GM12891 (cell line): ENCODE measurements at regions not wholly inside any gene's neighbourhood (a gene's known extent, or its start where the extent isn't known, plus 50 kb on each side); places are given as distances from the start of the nearest gene placed in this dataset.

ENCODE experiments used
- PAX5 ChIP-seq: IDR thresholded peaks from 2 replicates; pipeline ENCODE4 v1.6.1; 2011; ENCODE audit warnings: low read length, moderate library complexity, mild to moderate bottlenecking; ENCODE audit not compliant: insufficient read depth, severe bottlenecking
- POLR2A ChIP-seq: IDR thresholded peaks from 2 replicates; pipeline ENCODE4 v1.6.1; 2011; ENCODE audit warnings: low read depth, low read length, control low read depth
- POLR2AphosphoS5 ChIP-seq: IDR thresholded peaks from 2 replicates; pipeline ENCODE4 v1.6.1; 2011; ENCODE audit warnings: low read depth, low read length, control low read depth
- SPI1 ChIP-seq: IDR thresholded peaks from 2 replicates; pipeline ENCODE4 v1.6.1; 2011; ENCODE audit warnings: low read depth, low read length, control low read depth

GRCh38 chr3:56980798-56981390 lies 79.6 kb upstream of the SPATA12 start:
- no peak for TF ChIP-seq POLR2AphosphoS5
- TF ChIP-seq POLR2A = no peak
- TF ChIP-seq SPI1 = no peak
- TF ChIP-seq PAX5 = no peak
